ENCODE measurements at regions not wholly inside any gene's neighbourhood (a gene's known extent, or its start where the extent isn't known, plus 50 kb on each side); places are given as distances from the start of the nearest gene placed in this dataset.

DNA sequence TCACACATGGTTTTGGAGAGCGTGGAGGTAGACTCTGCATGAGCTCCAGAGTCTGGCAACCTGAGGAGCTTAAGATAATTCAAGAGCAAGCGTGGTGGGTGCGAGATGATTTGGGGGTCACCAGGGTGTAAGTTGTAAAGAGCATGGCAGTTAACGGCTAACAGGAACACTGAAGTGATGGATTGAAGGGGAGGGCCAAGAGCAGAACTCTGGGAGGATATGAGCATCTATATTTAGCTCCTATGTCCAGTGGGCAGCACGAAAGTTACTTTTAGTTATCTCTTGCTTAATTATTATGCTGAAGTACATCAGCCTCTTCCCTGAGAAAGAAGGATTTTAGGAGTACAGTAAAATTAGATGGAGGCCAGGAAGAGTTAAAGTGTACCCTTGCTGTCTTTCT, 231.9 kb upstream of the HAND2 start:
- TF ChIP-seq, protein P1, sequence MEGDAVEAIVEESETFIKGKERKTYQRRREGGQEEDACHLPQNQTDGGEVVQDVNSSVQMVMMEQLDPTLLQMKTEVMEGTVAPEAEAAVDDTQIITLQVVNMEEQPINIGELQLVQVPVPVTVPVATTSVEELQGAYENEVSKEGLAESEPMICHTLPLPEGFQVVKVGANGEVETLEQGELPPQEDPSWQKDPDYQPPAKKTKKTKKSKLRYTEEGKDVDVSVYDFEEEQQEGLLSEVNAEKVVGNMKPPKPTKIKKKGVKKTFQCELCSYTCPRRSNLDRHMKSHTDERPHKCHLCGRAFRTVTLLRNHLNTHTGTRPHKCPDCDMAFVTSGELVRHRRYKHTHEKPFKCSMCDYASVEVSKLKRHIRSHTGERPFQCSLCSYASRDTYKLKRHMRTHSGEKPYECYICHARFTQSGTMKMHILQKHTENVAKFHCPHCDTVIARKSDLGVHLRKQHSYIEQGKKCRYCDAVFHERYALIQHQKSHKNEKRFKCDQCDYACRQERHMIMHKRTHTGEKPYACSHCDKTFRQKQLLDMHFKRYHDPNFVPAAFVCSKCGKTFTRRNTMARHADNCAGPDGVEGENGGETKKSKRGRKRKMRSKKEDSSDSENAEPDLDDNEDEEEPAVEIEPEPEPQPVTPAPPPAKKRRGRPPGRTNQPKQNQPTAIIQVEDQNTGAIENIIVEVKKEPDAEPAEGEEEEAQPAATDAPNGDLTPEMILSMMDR (IDR thresholded peaks at IDR 0.05 in 2 of 3, conservative IDR thresholded peaks at IDR 0.05 in 1 of 3; ENCODE audit: insufficient read depth in 2 of 3, low read depth in 1 of 3, low read length in 3 of 3) = no peak
- TF ChIP-seq CHCHD3 (CRISPR knock-in tag; IDR thresholded peaks at IDR 0.05) = no peak

Data from K562 (cell line).